ENCODE measurements at regions not wholly inside any gene's neighbourhood (a gene's known extent, or its start where the extent isn't known, plus 50 kb on each side); places are given as distances from the start of the nearest gene placed in this dataset.

DNA sequence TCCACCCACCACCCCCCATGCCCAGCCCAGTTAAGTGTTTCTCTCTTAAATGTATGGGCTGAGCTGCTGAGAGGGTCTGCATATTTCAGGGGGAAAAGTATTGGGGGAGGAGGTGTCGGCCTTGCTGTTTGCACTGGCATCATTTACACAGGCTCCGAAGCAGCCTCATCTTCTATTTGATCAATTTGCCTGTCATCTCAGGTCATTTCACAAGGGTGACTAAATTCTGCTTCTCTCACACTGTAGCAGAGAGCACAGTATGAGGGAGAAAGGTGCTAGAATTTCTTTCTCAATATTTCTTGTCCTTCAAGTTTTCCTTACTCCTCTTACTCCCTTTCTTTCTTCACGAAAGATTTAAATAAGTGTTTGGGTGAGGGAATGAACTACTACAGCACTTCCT, 135.9 kb downstream of the AACS start:
- 72 to 78% methylated on average over 3 of the region's 3 CpGs for WGBS, 2 donors

GRCh38 chr12:125201940-125202339, 136.7 kb downstream of the AACS start:
- H3K27ac ChIP-seq = no peak overlapping the region
- WGBS, 2 donors = no CpG with 5 or more reads among the region's 2 CpGs
- no peaks in the 10 kb centered on the region for H3K4me1 ChIP-seq
- intact Hi-C loops (cut with DNase I) = no loop called here
- no peaks in the 10 kb centered on the region for H3K9me3 ChIP-seq
- no peaks in the 10 kb centered on the region for H3K36me3 ChIP-seq
- H3K4me3 ChIP-seq = no peak overlapping the region
- no peak for DNase-seq
- TF ChIP-seq, protein P1, sequence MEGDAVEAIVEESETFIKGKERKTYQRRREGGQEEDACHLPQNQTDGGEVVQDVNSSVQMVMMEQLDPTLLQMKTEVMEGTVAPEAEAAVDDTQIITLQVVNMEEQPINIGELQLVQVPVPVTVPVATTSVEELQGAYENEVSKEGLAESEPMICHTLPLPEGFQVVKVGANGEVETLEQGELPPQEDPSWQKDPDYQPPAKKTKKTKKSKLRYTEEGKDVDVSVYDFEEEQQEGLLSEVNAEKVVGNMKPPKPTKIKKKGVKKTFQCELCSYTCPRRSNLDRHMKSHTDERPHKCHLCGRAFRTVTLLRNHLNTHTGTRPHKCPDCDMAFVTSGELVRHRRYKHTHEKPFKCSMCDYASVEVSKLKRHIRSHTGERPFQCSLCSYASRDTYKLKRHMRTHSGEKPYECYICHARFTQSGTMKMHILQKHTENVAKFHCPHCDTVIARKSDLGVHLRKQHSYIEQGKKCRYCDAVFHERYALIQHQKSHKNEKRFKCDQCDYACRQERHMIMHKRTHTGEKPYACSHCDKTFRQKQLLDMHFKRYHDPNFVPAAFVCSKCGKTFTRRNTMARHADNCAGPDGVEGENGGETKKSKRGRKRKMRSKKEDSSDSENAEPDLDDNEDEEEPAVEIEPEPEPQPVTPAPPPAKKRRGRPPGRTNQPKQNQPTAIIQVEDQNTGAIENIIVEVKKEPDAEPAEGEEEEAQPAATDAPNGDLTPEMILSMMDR (IDR thresholded peaks at IDR 0.05) = no peak
- TF ChIP-seq POLR2A (IDR thresholded peaks at IDR 0.05) = no peak
- H3K27me3 ChIP-seq = peaks cover 0 to 51% (median 0%) of the 10 kb centered on the region in 4 donors

More for the DNA sequence above, 135.9 kb downstream of the AACS start:
- H3K36me3 ChIP-seq = no peaks in the 10 kb centered on the region
- H3K4me3 ChIP-seq = no peak overlapping the region
- no peak for DNase-seq
- H3K27ac ChIP-seq = no peak overlapping the region
- no peaks in the 10 kb centered on the region for H3K4me1 ChIP-seq
- intact Hi-C loops (cut with DNase I) = no loop called here
- TF ChIP-seq POLR2A (IDR thresholded peaks at IDR 0.05) = no peak
- TF ChIP-seq, protein P1 (IDR thresholded peaks at IDR 0.05) = no peak
- peaks cover 0 to 48% (median 0%) of the 10 kb centered on the region in 4 donors for H3K27me3 ChIP-seq
- H3K9me3 ChIP-seq = no peaks in the 10 kb centered on the region

GRCh38 chr12:125202421-125202820, 137.2 kb downstream of the AACS start:
- DNase-seq = no peak
- intact Hi-C loops (cut with DNase I) = no loop called here
- no peaks in the 10 kb centered on the region for H3K4me1 ChIP-seq
- peaks cover 0 to 56% (median 0%) of the 10 kb centered on the region in 4 donors for H3K27me3 ChIP-seq
- no peak overlapping the region for H3K4me3 ChIP-seq
- H3K27ac ChIP-seq = no peak overlapping the region
- WGBS, 2 donors = 71% methylated on average over 1 of the region's 1 CpG; no CpG with 5 or more reads in 1 of the 2 donors
- H3K36me3 ChIP-seq = no peaks in the 10 kb centered on the region
- no peaks in the 10 kb centered on the region for H3K9me3 ChIP-seq
- TF ChIP-seq POLR2A (IDR thresholded peaks at IDR 0.05) = no peak
- TF ChIP-seq, protein P1 (IDR thresholded peaks at IDR 0.05) = no peak

DNA sequence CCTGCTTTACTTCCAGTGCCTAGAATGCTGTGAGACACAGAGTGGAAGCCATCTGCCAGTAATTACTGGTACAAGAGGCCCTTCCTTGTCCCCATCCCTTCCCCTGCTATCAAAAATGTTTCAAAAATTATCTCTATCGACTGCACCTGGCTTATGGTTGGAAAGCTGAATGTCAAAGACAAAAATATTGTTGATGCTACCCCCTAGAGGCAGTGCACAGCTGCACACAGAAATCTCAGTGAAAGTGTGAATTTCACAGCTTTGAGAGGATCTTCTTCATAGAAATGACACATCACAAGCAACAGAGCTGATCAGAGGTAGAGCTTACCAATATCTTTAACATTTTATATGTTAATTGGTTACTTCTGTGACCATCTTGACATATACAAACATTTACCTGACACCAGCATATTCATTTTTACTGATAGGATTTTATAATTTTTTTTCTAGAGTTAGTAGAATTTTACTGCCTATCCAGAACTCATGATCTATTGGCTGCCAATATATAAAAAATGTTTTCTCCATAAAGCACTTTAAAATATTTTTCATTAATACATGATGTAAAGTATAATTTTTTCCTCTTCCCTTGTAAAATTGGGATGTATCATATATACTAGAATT, 138.0 kb downstream of the AACS start:
- H3K9me3 ChIP-seq = no peaks in the 10 kb centered on the region
- no peaks in the 10 kb centered on the region for H3K4me1 ChIP-seq
- DNase-seq = no peak
- TF ChIP-seq, protein P1 (IDR thresholded peaks at IDR 0.05) = peak in 5 of 6 experiments; percentile 17 to 52 (median 31)
- TF ChIP-seq POLR2A (IDR thresholded peaks at IDR 0.05) = no peak
- no peak overlapping the region for H3K4me3 ChIP-seq
- WGBS, 2 donors = 0 to 13% methylated on average over 1 of the region's 1 CpG
- no peak overlapping the region for H3K27ac ChIP-seq
- no peaks in the 10 kb centered on the region for H3K36me3 ChIP-seq
- peaks cover 0 to 57% (median 0%) of the 10 kb centered on the region in 4 donors for H3K27me3 ChIP-seq
- intact Hi-C loops (cut with DNase I) = no loop called here

GRCh38 chr12:125205386-125205785, 140.2 kb downstream of the AACS start:
- intact Hi-C loops (cut with DNase I) = no loop called here
- H3K4me1 ChIP-seq = no peaks in the 10 kb centered on the region
- no peaks in the 10 kb centered on the region for H3K36me3 ChIP-seq
- peaks cover 0 to 57% (median 0%) of the 10 kb centered on the region in 4 donors for H3K27me3 ChIP-seq
- TF ChIP-seq, protein P1 (IDR thresholded peaks at IDR 0.05) = no peak
- no peak for TF ChIP-seq POLR2A (IDR thresholded peaks at IDR 0.05)
- 50 to 54% methylated on average over 2 to 4 of the region's 5 CpGs for WGBS, 2 donors
- no peak for DNase-seq
- no peaks in the 10 kb centered on the region for H3K9me3 ChIP-seq
- H3K27ac ChIP-seq = no peak overlapping the region
- no peak overlapping the region for H3K4me3 ChIP-seq
